GM19351 (cell line): ENCODE measurements at regions not wholly inside any gene's neighbourhood (a gene's known extent, or its start where the extent isn't known, plus 50 kb on each side); places are given as distances from the start of the nearest gene placed in this dataset.
"Not testable (repeated sequence)": the region's sequence is repeated elsewhere in the genome, so short reads cannot be mapped to it uniquely, and the experiment has no call there.

Source experiments
- ATAC-seq: cut with Tn5 transposase; IDR thresholded peaks from one replicate; pipeline ENCODE4 v1.9.1; 2021; ENCODE audit warnings: mild to moderate bottlenecking, moderate library complexity; ENCODE audit not compliant: unreplicated experiment

DNA sequence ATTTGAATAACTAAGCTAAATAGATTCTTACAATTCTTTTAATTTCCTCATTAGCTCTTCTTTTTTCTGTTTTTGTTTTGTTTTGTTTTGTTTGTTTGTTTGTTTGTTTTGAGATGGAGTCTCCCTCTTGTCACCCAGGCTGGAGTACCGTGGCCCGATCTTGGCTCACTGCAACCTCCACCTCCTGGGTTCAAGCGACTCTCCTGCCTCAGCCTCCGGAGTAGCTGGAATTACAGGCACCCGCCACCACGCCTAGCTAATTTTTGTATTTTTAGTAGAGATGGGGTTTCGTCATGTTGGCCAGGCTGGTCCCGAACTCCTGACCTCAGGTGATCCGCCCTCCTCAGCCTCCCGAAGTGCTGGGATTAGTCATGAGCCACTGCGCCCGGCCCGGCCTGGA lies 70.7 kb upstream of the ZNF658 start:
- ATAC-seq: not testable (repeated sequence)

DNA sequence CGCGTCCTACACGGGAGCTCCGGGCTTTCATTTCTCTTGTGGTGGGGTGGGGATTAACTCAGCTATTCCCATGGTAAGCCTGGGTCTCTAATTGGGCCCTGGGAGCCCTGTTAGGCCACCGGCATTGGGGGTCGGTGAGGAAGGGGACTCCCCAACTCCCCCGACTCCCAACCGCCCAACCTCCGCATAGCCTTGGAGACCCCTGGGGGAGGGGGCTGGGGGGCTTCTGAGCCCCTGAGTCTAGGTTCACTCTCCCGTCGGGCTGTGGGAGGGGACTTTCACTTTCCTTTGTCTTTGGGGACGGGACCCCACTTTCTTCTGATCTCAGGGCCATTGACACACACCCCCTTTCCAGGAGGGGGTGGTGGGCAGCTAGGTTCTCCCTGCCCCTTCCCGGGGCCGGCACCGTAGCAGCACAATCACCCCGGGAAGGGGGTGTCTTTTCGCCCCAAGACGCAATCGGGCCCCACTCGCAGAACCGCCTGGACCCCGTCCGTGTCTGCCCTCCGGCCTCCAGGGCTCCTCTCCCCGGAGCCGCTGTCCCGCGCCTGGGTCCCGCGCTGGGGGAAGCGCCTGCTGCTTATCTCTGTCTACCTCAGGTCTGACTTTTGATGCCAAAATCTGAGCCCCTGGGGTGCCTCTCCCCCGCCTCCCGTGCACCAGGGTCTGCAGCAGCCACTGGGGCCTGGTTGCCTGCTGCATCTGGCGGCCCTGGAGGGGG lies 69.6 kb upstream of the ZNF658 start:
- ATAC-seq: not testable (repeated sequence)

DNA sequence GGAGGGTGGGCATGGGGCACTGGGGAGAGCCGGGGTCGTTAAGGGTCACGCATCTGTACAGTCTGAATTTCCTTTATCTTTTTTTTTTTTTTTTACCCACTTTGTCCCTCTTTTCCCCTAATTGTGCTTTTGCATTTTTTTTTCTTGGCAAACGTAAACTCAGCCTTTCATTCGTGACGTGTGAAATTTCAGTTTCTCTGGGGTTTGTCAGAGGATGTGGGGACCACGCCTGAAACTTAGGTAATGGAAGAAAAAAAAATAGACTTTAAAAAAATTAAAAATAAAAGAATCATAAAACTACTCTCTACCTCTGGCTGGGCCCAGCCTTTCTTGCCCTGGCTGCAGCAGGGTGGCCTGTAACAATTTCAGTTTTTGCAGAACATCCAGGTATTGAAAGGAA lies 68.3 kb upstream of the ZNF658 start:
- not testable (repeated sequence) for ATAC-seq

DNA sequence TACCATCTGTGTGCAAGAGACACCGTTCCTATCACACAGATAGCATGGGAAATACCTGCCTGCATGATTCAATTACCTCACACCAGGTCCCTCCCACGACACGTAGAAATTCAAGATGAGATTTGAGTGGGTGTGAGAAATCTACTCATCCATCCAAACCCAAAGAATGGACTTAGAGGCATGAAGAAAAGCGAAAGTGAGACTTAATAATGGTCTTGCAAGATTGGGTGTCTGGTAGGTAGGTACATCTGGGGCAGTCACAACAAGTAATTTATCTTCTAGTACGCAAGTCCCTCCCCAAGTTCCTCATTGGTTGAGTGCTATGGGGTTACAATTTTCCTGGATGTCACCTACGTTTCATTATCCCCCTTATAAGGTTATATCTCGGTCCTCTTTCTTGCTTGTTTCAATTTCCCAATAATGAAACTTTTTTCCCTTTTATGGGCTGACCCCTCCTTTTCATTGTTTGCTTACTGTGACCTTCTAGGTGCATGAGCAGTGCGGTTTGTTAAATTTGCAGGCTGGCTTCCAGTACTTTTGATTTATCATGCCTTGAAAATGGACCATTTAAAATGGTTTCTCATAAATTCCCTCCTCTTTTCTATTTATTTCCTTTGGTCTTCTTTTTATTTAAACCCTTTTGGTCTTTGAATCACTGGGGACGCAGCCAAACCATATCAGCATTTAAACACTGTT lies 63.1 kb upstream of the ZNF658 start:
- peak; percentile 60 for ATAC-seq
